ENCODE measurements at regions not wholly inside any gene's neighbourhood (a gene's known extent, or its start where the extent isn't known, plus 50 kb on each side); places are given as distances from the start of the nearest gene placed in this dataset.

- H3K4me1 ChIP-seq (ENCODE audit: low read depth, poor library complexity, severe bottlenecking), result no peaks in the 10 kb centered on the region
- no peaks in the 10 kb centered on the region for H3K27me3 ChIP-seq (ENCODE audit: insufficient read depth, low read depth)
- no peaks in the 10 kb centered on the region for H3K36me3 ChIP-seq (ENCODE audit: insufficient read depth)
- no peak overlapping the region for H2AFZ ChIP-seq (ENCODE audit: low read depth)
- no peak overlapping the region for H3K27ac ChIP-seq
- no peaks in the 10 kb centered on the region for H4K20me1 ChIP-seq (ENCODE audit: insufficient read depth)
- no peak for TF ChIP-seq CTCF (conservative IDR thresholded peaks at IDR 0.05; ENCODE audit: low read depth, low read length)
- H3K9ac ChIP-seq, result no peak overlapping the region
- H3K79me2 ChIP-seq (ENCODE audit: insufficient read depth, low read depth), result no peaks in the 10 kb centered on the region
- H3K4me3 ChIP-seq (IDR thresholded peaks at IDR 0.05; ENCODE audit: insufficient read depth, low read depth, low read length), result no peak overlapping the region
- H3K4me2 ChIP-seq, result no peak overlapping the region
Observed at GRCh38 chr6:168838037-168838399, 397.0 kb downstream of the SMOC2 start.

- no peaks in the 10 kb centered on the region for H4K20me1 ChIP-seq (ENCODE audit: insufficient read depth)
- H3K4me2 ChIP-seq, result no peak overlapping the region
- no peak overlapping the region for H3K27ac ChIP-seq
- H3K36me3 ChIP-seq (ENCODE audit: insufficient read depth), result no peaks in the 10 kb centered on the region
- no peak for TF ChIP-seq CTCF (conservative IDR thresholded peaks at IDR 0.05; ENCODE audit: low read depth, low read length)
- no peak overlapping the region for H3K9ac ChIP-seq
- no peak overlapping the region for H2AFZ ChIP-seq (ENCODE audit: low read depth)
- no peaks in the 10 kb centered on the region for H3K79me2 ChIP-seq (ENCODE audit: insufficient read depth, low read depth)
- H3K4me1 ChIP-seq (ENCODE audit: low read depth, poor library complexity, severe bottlenecking), result no peaks in the 10 kb centered on the region
- no peaks in the 10 kb centered on the region for H3K27me3 ChIP-seq (ENCODE audit: insufficient read depth, low read depth)
- no peak overlapping the region for H3K4me3 ChIP-seq (IDR thresholded peaks at IDR 0.05; ENCODE audit: insufficient read depth, low read depth, low read length)
Observed at GRCh38 chr6:168837254-168838036, 396.5 kb downstream of the SMOC2 start.

GRCh38 chr6:168835991-168836390 lies 395.0 kb downstream of the SMOC2 start:
- Histone ChIP-seq H3K4me3 (IDR thresholded peaks at IDR 0.05; ENCODE audit: insufficient read depth, low read depth, low read length) (no peak overlapping the region), H3K36me3 (ENCODE audit: insufficient read depth) (no peaks in the 10 kb centered on the region), H3K4me2 (no peak overlapping the region), H4K20me1 (ENCODE audit: insufficient read depth) (no peaks in the 10 kb centered on the region), H3K27me3 (ENCODE audit: insufficient read depth, low read depth) (no peaks in the 10 kb centered on the region), H2AFZ (ENCODE audit: low read depth) (no peak overlapping the region), H3K9ac (no peak overlapping the region), H3K27ac (no peak overlapping the region), H3K79me2 (ENCODE audit: insufficient read depth, low read depth) (no peaks in the 10 kb centered on the region), H3K4me1 (ENCODE audit: low read depth, poor library complexity, severe bottlenecking) (no peaks in the 10 kb centered on the region)
- no peak for TF ChIP-seq CTCF (conservative IDR thresholded peaks at IDR 0.05; ENCODE audit: low read depth, low read length)

- H3K79me2 ChIP-seq (ENCODE audit: insufficient read depth, low read depth), result no peaks in the 10 kb centered on the region
- H3K36me3 ChIP-seq (ENCODE audit: insufficient read depth), result no peaks in the 10 kb centered on the region
- no peaks in the 10 kb centered on the region for H3K4me1 ChIP-seq (ENCODE audit: low read depth, poor library complexity, severe bottlenecking)
- no peaks in the 10 kb centered on the region for H3K27me3 ChIP-seq (ENCODE audit: insufficient read depth, low read depth)
- no peak overlapping the region for H3K4me3 ChIP-seq (IDR thresholded peaks at IDR 0.05; ENCODE audit: insufficient read depth, low read depth, low read length)
- H3K4me2 ChIP-seq, result no peak overlapping the region
- TF ChIP-seq CTCF (conservative IDR thresholded peaks at IDR 0.05; ENCODE audit: low read depth, low read length), result no peak
- no peak overlapping the region for H2AFZ ChIP-seq (ENCODE audit: low read depth)
- H3K9ac ChIP-seq, result no peak overlapping the region
- no peaks in the 10 kb centered on the region for H4K20me1 ChIP-seq (ENCODE audit: insufficient read depth)
- no peak overlapping the region for H3K27ac ChIP-seq
Observed at GRCh38 chr6:168834801-168835200, 393.8 kb downstream of the SMOC2 start.
